ENCODE measurements at regions not wholly inside any gene's neighbourhood (a gene's known extent, or its start where the extent isn't known, plus 50 kb on each side); places are given as distances from the start of the nearest gene placed in this dataset.

- Histone ChIP-seq H3K4me2 (ENCODE audit: low read length) (no peak overlapping the region), H3K36me3 (ENCODE audit: low read depth, low read length) (no peaks in the 10 kb centered on the region), H3F3A (ENCODE audit: low read length, unreplicated experiment) (no peaks in the 10 kb centered on the region), H3K27ac (ENCODE audit: low read length) (no peak overlapping the region), H3K4me3 (ENCODE audit: low read length) (no peak overlapping the region), H3K9ac (ENCODE audit: low read length) (no peak overlapping the region), H2AFZ (ENCODE audit: low read length) (no peak overlapping the region), H3K79me2 (ENCODE audit: low read length) (no peaks in the 10 kb centered on the region), H3K27me3 (ENCODE audit: low read length) (no peaks in the 10 kb centered on the region), H3K9me3 (ENCODE audit: low read length) (no peaks in the 10 kb centered on the region), H3K4me1 (ENCODE audit: insufficient read depth, low read length) (no peaks in the 10 kb centered on the region), H4K20me1 (ENCODE audit: low read length) (no peaks in the 10 kb centered on the region), H3K9me2 (replicated peaks; ENCODE audit: low read length) (no peaks in the 10 kb centered on the region)
- ChIA-PET CTCF (no interaction called here), POLR2A (ENCODE audit: unreplicated experiment) (no interaction called here)
- TF ChIP-seq EZH2phosphoT487 (IDR thresholded peaks at IDR 0.05; ENCODE audit: borderline replicate concordance, low read length) (no peak), EZH2 (IDR thresholded peaks at IDR 0.05; ENCODE audit: low read length, unreplicated experiment) (no peak), CTCF (conservative IDR thresholded peaks at IDR 0.05; ENCODE audit: low read depth, low read length) (no peak)
- intact Hi-C loops (cut with micrococcal nuclease) = no loop called here
- no TSS peak for BruUV-seq (replicated peaks)
- ATAC-seq (no peak), DNase-seq (no peak)
These were observed 703.8 kb downstream of the CDH8 start for GRCh38 chr16:61332461-61332860.

GRCh38 chr16:61324044-61324443, 712.2 kb downstream of the CDH8 start:
- no peak overlapping the region for H3K4me2 ChIP-seq (ENCODE audit: low read length)
- H3K36me3 ChIP-seq (ENCODE audit: low read depth, low read length) = no peaks in the 10 kb centered on the region
- ChIA-PET CTCF (no interaction called here), POLR2A (ENCODE audit: unreplicated experiment) (no interaction called here)
- intact Hi-C loops (cut with micrococcal nuclease) = no loop called here
- H3K27me3 ChIP-seq (ENCODE audit: low read length) = no peaks in the 10 kb centered on the region
- no peaks in the 10 kb centered on the region for H3K9me2 ChIP-seq (replicated peaks; ENCODE audit: low read length)
- no peaks in the 10 kb centered on the region for H3K4me1 ChIP-seq (ENCODE audit: insufficient read depth, low read length)
- DNase-seq (no peak), ATAC-seq (no peak)
- H3K27ac ChIP-seq (ENCODE audit: low read length) = no peak overlapping the region
- no peaks in the 10 kb centered on the region for H3K9me3 ChIP-seq (ENCODE audit: low read length)
- no TSS peak for BruUV-seq (replicated peaks)
- no peaks in the 10 kb centered on the region for H3F3A ChIP-seq (ENCODE audit: low read length, unreplicated experiment)
- H4K20me1 ChIP-seq (ENCODE audit: low read length) = no peaks in the 10 kb centered on the region
- no peaks in the 10 kb centered on the region for H3K79me2 ChIP-seq (ENCODE audit: low read length)
- no peak overlapping the region for H3K9ac ChIP-seq (ENCODE audit: low read length)
- TF ChIP-seq EZH2phosphoT487 (IDR thresholded peaks at IDR 0.05; ENCODE audit: borderline replicate concordance, low read length) (no peak), EZH2 (IDR thresholded peaks at IDR 0.05; ENCODE audit: low read length, unreplicated experiment) (no peak), CTCF (conservative IDR thresholded peaks at IDR 0.05; ENCODE audit: low read depth, low read length) (no peak)
- H3K4me3 ChIP-seq (ENCODE audit: low read length) = no peak overlapping the region
- no peak overlapping the region for H2AFZ ChIP-seq (ENCODE audit: low read length)

GRCh38 chr16:61323456-61323855, 712.8 kb downstream of the CDH8 start:
- Histone ChIP-seq H4K20me1 (ENCODE audit: low read length) (no peaks in the 10 kb centered on the region), H3K4me1 (ENCODE audit: insufficient read depth, low read length) (no peaks in the 10 kb centered on the region), H3K4me3 (ENCODE audit: low read length) (no peak overlapping the region), H3F3A (ENCODE audit: low read length, unreplicated experiment) (no peaks in the 10 kb centered on the region), H3K27me3 (ENCODE audit: low read length) (no peaks in the 10 kb centered on the region), H3K9me3 (ENCODE audit: low read length) (no peaks in the 10 kb centered on the region), H3K27ac (ENCODE audit: low read length) (no peak overlapping the region), H2AFZ (ENCODE audit: low read length) (no peak overlapping the region), H3K9me2 (replicated peaks; ENCODE audit: low read length) (no peaks in the 10 kb centered on the region), H3K4me2 (ENCODE audit: low read length) (no peak overlapping the region), H3K36me3 (ENCODE audit: low read depth, low read length) (no peaks in the 10 kb centered on the region), H3K9ac (ENCODE audit: low read length) (no peak overlapping the region), H3K79me2 (ENCODE audit: low read length) (no peaks in the 10 kb centered on the region)
- ATAC-seq = no peak
- ChIA-PET CTCF (no interaction called here), POLR2A (ENCODE audit: unreplicated experiment) (no interaction called here)
- intact Hi-C loops (cut with micrococcal nuclease) = no loop called here
- no TSS peak for BruUV-seq (replicated peaks)
- TF ChIP-seq EZH2phosphoT487 (IDR thresholded peaks at IDR 0.05; ENCODE audit: borderline replicate concordance, low read length) (no peak), CTCF (conservative IDR thresholded peaks at IDR 0.05; ENCODE audit: low read depth, low read length) (no peak), EZH2 (IDR thresholded peaks at IDR 0.05; ENCODE audit: low read length, unreplicated experiment) (no peak)
- DNase-seq = no peak

Measured in PC-3 (cell line).